ENCODE measurements at regions not wholly inside any gene's neighbourhood (a gene's known extent, or its start where the extent isn't known, plus 50 kb on each side); places are given as distances from the start of the nearest gene placed in this dataset.
"Not testable (repeated sequence)": the region's sequence is repeated elsewhere in the genome, so short reads cannot be mapped to it uniquely, and the experiment has no call there.

DNA sequence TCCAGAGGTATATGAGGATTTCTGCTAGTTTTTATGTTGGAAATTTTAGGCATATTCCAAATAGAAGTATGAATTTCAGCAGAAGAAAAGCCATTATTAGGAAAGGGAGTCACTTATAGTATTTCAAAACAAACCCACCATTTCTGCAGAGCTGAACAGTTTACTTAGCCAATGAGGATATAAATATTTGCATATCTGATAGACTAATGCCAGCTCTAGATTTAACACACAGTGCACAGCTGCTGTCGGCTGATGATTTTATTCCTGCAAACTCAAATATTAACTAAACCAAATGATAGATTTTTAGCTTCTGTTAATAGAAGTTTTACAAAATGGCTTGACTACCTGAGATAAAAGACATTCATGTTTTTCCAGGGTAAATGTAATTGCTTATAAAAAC lies 375.8 kb upstream of the FANCL start:
- no peak for DNase-seq

DNA sequence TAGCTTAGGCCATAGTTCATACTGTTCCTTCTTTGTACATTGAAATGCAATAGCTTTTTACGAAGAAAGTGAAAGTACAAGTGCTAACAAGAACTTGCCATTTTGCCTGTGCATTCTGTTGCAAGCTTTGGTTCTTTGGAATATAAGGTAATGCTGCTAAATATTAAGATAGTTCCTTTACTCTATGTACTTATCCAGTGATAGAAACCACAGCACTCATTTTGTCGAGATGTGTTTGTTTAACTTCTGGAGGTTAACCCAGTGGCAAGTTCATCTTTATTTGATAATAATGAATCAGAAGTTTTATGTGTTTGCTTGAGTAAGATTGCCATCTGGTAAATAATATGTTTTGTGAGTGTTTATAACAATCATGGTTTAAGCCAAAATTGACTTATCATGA lies 373.1 kb upstream of the FANCL start:
- peak; percentile 24 for DNase-seq

DNA sequence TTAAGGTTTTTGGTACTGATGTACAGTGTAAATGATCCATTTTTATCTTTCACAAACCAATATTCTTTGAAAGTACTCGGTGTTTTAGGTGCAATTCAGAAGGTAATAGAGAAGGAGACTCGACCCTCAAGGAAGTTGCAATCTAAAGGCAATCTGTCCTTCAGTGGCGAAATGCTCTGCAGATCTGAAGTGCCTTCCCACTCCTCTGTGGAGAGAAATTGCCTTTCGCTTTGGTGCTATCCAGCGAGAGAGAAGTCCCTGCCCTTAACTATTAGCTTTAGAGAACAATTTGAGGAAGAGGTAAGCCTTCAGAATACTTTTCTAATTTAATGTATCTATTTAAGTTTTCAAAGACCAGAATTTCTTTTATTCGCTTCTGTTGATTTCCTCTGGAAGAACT lies 371.8 kb upstream of the FANCL start:
- no peak for DNase-seq

DNA sequence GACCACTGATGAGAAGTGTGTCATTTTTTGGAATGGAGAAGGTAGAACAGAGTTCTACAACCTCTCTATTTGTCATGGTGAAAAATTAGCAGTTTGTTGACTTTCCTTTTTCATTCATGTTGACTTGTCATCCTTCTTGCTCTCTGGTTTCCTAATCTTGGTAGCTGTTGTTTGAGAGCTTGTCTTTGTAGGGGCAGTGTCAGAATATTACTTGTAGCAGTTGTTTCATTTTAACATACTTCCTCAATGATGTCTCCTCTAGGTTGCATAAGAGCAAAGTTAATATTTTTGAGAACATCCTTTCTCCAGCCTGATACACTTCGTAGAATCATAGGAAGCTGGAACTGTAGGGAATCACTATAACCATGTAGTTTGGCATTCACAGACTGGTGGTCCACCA lies 368.2 kb upstream of the FANCL start:
- DNase-seq: no peak

DNA sequence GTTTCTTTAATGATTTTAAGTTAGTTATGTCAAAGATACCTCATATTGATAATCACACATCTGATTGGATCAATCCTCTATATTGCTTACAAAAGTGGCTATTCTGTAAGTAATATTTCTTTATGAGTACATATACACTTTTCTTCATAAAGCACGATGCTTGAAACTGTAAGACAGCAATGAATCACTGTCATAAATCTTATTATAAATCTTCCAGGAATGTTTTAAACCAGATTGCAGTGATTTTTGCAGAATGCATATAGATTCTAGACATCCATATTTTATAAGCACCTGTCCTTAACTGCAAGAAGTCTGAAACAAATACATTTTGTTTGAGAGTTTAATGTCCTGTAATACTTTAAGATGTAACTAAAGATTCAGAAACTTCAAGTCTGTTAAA lies 367.0 kb upstream of the FANCL start:
- DNase-seq: no peak

DNA sequence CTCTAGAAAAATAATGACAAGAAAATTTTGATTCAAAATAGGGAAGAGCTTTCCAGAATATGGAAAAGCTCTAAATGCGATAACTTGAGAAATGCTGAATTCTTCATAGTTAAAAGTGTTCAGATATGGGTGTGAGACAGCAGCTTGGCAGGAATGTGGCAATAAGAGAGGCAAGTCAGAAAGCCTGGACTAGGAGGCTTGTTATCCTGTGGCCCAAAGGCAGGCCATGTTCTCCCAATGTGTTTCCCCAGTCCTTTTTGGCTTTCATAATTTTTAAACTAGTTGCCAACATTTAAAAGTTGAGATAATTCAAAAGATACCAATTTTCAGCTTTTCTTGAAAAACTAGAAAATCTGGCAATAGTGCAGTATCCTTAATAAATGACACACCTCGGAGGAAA lies 366.3 kb upstream of the FANCL start:
- no peak for DNase-seq

DNA sequence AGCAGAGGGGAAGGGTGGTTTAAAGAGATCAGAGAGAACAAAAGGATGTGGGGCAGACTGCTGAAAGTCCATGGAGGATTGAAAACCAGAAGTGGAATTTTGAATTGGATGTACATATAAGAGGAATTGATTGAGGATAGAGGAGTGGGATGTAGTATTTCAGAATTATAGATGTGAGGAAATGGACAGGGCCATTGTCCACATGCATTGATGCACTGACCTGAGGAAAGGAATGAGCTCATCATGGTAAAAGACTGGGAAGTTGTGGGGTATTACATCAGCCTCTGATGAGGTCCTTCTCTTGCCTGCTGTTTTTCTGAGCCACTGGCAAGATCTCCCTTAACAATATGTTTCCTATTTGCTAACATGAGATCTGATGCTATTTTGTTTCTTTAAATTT lies 365.7 kb upstream of the FANCL start:
- DNase-seq: no peak

DNA sequence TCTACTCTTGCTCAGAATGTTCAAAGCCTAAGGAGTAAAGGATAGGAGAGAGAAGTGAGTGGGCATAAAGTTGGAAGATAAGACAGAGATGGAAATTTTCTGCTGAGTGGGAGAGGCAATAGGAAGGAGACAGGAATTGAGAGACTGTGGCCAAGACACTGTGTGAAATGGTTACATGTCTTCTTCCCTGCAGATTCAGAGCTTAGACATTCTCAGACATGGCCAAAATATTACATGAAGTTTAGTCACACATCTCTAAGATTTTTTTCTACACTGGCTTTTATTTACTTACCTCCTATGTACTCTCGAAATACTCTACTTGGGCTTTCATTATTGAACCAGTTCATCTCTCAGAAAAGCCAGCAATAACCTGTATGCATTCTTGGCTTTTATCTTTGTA lies 363.0 kb upstream of the FANCL start:
- DNase-seq: no peak

DNA sequence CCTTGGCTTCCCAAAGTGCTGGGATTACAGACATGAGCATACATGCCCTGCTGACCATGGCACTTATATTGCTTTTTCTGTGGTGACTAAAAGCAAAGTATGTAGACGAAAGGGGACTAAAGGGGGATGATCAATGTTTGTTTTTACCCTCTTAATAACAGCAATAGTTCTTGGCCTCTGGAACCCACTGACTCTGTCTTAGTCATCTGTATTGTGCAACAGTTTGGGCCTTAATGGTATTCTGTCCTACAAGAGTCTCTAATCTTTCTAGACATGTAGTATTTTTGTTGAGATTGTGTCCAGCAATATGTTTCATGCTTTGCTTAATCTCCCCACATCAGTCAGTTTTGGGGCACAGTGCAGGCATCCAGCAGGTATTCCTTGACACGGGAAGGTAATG lies 359.9 kb upstream of the FANCL start:
- DNase-seq: no peak

DNA sequence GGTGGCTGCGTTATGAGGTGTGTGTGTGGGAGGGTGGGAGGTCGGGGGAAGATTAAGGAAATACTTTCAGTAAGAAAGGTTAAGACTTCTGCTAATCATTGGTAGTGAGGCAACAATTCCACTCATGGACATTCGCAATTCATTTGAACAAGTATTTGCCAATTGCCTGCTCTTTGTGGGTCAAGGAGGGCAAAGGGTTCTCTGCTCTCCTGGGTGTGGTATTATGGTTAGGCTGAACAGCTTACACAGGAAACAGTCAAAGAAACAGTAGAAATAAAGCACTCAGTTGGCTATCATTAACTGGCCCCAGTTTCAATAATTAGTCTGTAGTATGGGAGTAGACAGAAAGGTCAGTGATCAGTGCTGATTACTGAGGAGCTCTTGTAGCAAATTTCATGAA lies 357.0 kb upstream of the FANCL start:
- no peak for DNase-seq

DNA sequence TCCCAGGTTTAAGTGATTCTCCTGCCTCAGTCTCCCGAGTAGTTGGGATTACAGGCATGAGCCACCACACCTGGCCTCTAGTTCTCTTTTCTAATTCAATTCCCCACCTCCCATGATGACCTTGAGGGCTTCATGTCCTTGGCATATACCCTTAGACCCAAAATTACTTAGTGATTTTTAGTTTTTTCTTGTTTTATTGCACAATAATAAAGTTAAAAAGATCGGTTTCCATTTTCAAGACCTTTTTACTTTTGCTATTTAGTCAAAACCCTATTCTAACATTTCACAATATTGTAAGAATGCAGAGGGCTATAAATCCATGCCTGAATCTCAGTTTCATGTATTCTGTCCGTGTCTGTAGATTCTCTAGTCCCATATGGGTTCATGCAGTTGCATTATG lies 354.6 kb upstream of the FANCL start:
- no peak for DNase-seq

DNA sequence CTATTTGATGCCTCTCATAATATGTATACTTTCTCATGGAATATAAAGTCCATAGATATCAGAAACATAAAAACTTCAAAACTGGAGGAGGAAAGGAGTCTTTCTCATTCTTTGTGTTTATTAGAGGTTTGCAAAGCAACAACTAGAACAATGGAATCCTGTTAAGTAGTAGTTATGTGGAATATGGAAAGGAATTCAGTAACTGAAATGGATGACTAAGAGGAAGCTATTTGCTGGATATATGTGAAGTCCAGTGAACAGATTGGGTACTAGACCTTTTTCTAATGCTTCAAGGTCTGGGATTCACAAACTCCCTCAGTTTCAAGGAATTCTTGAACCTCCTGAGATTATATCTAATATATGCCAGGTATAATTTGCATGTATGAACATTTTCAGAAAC lies 353.6 kb upstream of the FANCL start:
- DNase-seq: no peak

DNA sequence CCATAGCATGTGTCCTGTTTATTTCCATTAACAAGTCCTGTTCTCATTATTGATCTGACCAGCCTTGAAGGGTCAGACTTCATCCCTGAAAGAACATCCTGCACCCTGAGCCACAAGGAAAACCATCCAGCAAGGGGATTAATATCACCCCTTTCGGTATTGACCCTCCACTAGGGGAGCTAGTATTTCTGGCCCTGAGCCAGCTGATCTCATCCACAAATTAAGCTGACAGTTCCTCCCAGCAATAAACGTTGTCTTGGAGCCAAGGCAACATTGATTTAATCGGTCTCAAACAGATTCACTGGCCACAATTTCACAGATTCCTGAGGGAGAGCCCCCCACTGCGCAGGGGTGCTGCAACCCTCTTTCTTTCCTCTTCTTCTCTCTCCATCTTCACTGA lies 353.1 kb upstream of the FANCL start:
- DNase-seq: no peak

DNA sequence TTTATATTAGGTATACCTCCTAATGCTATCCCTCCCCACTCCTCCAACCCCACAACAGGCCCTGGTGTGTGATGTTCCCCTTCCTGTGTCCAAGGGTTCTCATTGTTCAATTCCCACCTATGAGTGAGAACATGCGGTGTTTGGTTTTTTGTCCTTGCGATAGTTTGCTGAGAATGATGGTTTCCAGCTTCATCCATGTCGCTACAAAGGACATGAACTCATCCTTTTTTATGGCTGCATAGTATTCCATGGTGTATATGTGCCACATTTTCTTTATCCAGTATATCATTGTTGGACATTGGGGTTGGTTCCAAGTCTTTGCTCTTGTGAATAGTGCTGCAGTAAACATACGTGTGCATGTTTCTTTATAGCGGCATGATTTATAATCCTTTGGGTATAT lies 345.1 kb upstream of the FANCL start:
- DNase-seq: not testable (repeated sequence)

DNA sequence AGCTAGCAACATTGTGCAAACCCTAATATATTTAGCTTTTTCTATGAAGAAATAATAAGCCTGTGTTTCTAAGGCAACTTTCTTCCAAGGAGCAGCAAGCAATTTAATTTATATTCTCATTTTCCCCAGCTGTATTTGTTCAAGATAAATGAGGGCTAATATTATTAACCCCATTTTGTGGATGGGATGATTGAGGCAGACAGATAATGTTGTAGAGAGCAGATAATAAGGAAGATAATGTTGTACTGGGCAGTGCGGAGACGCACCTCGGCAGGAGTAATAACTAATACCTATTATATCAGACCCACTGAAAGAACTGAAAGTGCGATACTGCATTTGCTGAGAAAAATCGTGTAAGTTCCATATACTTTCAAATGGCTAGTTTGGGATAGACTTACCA lies 344.1 kb upstream of the FANCL start:
- no peak for DNase-seq

DNA sequence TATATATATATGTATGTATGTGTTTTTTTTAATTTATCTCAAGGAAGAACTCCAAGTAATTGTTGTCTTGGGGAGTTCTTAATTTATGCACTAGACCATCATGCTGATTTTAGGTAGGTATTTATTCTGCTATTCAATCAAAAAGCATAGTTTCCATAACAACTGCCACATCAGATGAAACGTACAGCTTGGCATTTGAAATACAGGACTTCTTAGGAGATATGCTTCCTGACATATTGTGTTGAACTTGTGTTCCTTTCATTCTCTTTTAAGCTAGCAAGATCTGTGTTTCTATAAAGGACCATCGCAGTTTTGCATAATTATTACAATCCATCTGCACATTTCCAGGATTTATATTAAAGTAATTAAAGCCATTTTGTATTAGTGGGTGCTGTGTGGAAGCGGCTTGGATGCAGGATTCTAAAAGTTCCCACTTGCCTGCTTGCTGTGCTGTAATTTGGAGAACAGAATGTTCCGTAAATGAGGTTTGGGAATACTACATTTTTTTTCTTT lies 343.5 kb upstream of the FANCL start:
- no peak for DNase-seq

DNA sequence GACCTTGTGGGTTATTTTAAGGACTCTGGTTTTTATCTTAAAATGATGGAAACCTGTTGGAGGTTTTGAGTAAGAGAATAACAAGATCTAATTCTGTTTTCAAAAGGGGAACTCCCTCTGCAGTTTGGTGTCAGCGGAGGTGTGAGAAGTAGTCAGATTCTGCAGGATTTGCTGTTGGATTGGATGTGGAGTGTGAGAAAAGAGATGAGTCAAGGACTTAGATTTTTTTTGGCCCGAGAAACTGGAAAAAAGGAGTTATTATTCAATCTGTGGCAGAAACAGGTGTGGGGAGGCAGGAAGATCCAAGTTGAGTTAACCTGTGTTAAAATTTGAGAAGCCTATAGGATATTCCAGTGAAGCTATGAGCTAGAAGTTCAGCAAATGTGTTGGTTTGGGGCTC lies 337.2 kb upstream of the FANCL start:
- DNase-seq: no peak

DNA sequence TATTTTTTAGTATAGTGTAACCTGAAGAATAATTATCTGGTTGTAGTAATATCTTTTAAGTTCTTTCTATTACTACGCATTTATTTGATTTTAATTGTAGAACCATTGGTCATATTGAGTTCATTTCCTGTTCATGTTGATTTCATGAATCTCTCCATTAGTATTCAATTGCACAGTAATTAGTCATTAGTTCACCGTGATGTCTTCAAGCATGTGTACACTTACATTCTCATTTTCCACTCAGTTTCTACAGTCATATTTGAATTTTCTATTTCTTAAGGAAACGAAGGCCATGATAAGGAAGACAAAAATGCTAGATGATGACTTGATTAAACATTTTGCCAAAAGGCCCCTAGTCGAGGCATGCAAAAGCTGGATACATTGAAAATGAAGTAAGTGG lies 333.7 kb upstream of the FANCL start:
- DNase-seq: no peak

DNA sequence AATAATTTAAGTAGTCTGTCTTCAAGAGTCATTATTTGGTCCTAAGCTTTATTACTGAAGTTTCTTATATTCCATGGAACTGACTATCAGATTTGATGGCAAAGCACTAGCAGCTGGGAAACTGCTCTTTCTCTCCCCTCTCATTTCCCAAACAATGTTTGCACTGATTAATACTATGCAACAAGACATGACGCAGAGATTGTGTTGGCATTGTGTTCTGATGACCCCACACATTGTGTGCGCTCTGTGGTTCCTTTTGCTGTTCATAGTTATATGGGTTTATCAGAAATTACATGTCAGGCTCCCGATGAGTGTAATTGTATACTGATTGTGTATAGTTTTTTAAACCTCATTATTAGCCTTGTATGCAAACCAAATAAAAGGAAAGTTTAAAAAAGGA lies 331.6 kb upstream of the FANCL start:
- no peak for DNase-seq

DNA sequence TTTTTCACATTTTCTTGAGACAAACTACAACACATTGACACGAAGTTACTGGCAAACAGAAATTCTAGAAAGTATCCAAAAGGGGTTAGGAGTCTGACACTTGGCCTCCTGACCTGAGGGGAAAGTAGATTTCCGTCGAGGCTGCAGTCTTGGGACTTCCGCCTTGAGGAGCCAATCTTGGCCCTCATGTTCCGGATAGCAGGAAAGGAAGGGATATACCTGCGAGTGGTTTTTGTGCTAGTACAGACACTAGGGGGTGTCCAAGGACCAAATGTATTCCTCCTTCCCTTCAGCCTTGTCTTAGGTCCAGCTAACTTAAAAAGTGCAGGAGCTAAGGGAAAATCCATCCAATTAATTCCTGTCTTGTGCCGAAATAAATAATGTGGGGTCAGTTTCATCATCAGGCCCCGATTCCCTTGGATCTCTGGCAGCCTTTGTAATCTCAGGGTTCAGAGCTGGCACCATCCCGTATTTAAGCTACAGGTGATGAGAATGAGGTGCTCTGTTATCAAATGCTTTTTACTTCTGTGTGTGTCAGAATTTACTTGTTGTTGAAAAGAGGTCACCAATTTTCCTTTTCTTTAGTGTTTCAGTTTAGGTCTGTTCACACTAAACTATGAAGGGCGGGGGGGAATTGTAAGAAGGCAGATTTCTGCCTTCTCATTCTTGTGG lies 330.2 kb upstream of the FANCL start:
- peak; percentile 52 for DNase-seq

DNA sequence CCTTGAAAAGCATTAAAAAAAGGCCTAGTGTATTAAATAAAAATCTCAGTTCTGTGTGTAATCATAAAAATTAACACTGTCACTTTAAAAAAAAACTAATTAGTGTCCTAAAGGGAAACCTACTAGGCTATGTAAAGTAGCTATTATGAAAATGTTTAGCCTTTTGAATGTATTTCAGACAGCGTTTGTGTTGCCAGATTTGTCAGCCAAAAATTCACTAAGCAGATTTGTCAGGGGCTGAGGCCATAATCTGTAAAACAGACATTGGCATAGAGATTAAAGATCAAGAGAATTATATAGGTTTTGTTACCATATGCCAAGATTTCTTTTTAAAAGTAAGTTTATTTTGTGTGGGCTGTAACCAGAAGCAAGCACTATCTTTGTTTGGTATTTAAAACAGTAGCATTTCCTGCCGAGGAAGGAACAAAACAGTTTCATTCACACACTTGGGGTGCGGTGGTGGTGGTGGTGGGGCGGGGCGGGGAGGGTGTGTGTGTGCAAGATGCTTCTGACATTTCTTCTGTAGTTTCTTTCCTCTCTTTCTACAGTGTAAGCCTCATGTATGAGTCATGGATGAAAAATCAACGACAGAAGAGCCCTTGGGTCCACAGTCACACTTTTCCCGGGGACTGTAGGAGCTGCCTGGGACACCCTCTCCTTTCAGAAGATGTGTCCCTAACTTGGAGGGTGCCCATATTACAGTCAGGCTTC lies 328.5 kb upstream of the FANCL start:
- no peak for DNase-seq

DNA sequence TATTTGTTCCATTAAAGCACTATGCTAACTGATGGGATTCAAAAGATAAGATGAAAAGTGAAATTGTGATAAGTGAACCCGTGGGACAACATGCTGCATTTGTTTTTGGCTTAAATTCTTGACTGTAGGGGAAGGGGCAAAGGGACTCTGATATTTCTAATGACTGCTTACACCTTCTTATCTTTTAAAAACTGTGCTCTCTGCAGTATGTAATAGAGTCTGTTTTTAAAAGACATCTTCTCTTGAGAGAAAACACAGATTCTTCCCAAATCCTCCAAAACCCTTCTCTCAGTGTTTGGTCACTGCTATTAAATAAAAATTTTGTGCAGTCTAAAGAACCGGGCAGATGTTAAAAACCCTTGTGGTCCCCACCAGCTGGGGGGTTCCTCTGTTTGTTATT lies 327.8 kb upstream of the FANCL start:
- DNase-seq: no peak

DNA sequence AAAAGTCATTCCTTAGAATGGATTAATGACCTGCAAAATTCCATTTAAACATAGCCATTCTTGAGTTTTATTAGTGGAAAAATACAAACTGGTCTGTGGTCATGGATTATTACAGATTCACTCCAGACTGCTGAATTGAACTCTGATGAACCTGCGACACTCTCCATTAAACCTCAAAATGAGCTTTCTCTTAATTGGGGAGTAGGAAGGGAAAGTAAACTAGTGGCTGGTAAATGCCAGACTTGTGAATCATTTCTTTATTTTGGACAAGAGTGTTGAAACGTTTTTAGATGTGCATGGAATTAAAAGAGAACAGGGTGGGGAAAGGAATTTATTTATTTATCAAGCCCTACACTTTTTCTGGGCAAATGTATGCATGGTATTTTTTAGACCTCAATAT lies 321.2 kb upstream of the FANCL start:
- no peak for DNase-seq

DNA sequence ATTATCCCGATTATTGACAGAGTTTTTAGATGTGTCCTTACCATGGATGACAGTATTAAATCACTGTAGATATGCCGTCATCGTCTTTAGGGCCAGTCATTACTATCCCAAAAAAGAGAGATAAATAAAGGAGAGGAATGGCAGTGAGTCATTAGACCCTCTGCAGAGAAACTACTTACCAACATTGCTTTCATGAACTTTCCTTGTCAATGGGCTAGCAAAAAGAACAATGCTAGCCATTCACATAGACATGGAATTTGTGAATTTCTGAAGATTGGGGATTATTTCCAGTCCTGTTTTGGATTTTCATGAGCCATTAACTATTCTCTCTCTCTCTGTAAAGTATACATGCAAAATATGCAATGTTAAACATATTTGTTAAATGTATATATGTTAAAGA lies 319.4 kb upstream of the FANCL start:
- DNase-seq: no peak

DNA sequence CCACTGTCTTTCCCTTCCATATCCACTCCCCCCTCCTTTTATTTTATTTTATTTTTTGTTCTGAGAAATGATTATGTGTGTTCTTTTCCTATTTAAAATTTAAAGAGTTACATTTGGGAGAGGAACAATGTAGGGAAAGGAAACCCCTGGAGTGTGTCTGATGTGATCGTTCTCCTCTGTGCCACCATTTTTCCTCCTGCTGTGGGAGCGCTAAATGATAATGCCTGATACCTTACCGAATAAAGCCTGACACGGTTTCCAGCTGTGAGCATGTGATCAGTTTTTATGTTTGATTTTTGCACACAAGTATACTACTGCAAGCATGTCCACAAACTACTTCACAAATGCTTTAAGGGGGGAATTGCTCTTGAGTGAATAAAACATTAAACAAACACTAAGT lies 317.8 kb upstream of the FANCL start:
- DNase-seq: no peak

Measured in DMS153 (cell line).